Mesendoderm (in vitro differentiated cells): ENCODE measurements at regions not wholly inside any gene's neighbourhood (a gene's known extent, or its start where the extent isn't known, plus 50 kb on each side); places are given as distances from the start of the nearest gene placed in this dataset.

ENCODE experiments used
- DNase-seq: peaks from one replicate; pipeline ENCODE4 v3.0.0; 2013
- H2AK5ac ChIP-seq: 2 replicates; pipeline ENCODE4 v1.6.1; 2013; ENCODE audit warnings: low read length, inconsistent platforms
- H2BK120ac ChIP-seq: 2 replicates; pipeline ENCODE4 v1.6.1; 2013; ENCODE audit warnings: low read depth, mild to moderate bottlenecking, low read length, moderate library complexity, mixed read lengths
- H2BK15ac ChIP-seq: replicated peaks from 2 replicates; pipeline ENCODE4 v1.6.1; 2013; ENCODE audit warnings: low read depth, mild to moderate bottlenecking, moderate library complexity
- H2BK5ac ChIP-seq: 2 replicates; pipeline ENCODE4 v1.6.1; 2013; ENCODE audit warnings: low read length, inconsistent platforms
- H3K18ac ChIP-seq: 2 replicates; pipeline ENCODE4 v1.6.1; 2013; ENCODE audit warnings: mild to moderate bottlenecking, low read length, mixed read lengths
- H3K23ac ChIP-seq: one replicate; pipeline ENCODE4 v1.6.1; 2013; ENCODE audit warnings: low read length
- H3K27ac ChIP-seq: 2 replicates; pipeline ENCODE4 v1.5.1; 2013; ENCODE audit warnings: low read depth, mild to moderate bottlenecking, inconsistent platforms, low read length, moderate library complexity
- H3K27me3 ChIP-seq: 2 replicates; pipeline ENCODE4 v1.6.1; 2013; ENCODE audit warnings: low read length, control low read depth, mild to moderate bottlenecking, inconsistent platforms; ENCODE audit not compliant: insufficient read depth, poor library complexity
- H3K36me3 ChIP-seq: 2 replicates; pipeline ENCODE4 v1.6.1; 2013; ENCODE audit warnings: low read length, inconsistent platforms; ENCODE audit not compliant: control insufficient read depth, insufficient read depth
- H3K4ac ChIP-seq: one replicate; pipeline ENCODE4 v1.6.1; 2013; ENCODE audit warnings: low read depth, mild to moderate bottlenecking, low read length, moderate library complexity
- H3K4me1 ChIP-seq: 2 replicates; pipeline ENCODE4 v1.6.1; 2013; ENCODE audit warnings: low read depth, low read length, inconsistent platforms; ENCODE audit not compliant: control insufficient read depth
- H3K4me2 ChIP-seq: 2 replicates; pipeline ENCODE4 v1.6.1; 2013; ENCODE audit warnings: low read length
- H3K4me3 ChIP-seq: 2 replicates; pipeline ENCODE4 v1.5.1; 2013; ENCODE audit warnings: mild to moderate bottlenecking, low read length
- H3K56ac ChIP-seq: one replicate; pipeline ENCODE4 v1.6.1; 2013; ENCODE audit warnings: low read length
- H3K79me1 ChIP-seq: 2 replicates; pipeline ENCODE4 v1.6.1; 2013; ENCODE audit warnings: low read length, inconsistent platforms
- H3K79me2 ChIP-seq: 2 replicates; pipeline ENCODE4 v1.6.1; 2013; ENCODE audit warnings: mild to moderate bottlenecking, low read length; ENCODE audit not compliant: control insufficient read depth, insufficient read depth
- H3K9ac ChIP-seq: 2 replicates; pipeline ENCODE4 v1.6.1; 2013; ENCODE audit warnings: low read length, inconsistent platforms
- H4K5ac ChIP-seq: one replicate; pipeline ENCODE4 v1.6.1; 2013; ENCODE audit warnings: low read length
- H4K8ac ChIP-seq: one replicate; pipeline ENCODE4 v1.6.1; 2013; ENCODE audit warnings: low read depth, mild to moderate bottlenecking, control low read depth, low read length, moderate library complexity
- WGBS: extraction: QIAGEN DNeasy Blood & Tissue Kit; methylation state at CpG from one replicate; pipeline ENCODE4 v1.1.7; 2013; ENCODE audit warnings: low lambda C conversion rate, missing lambda C conversion rate; ENCODE audit not compliant: insufficient coverage; ENCODE audit errors: extremely low coverage; 5-methylcytosine and 5-hydroxymethylcytosine counted together

DNA sequence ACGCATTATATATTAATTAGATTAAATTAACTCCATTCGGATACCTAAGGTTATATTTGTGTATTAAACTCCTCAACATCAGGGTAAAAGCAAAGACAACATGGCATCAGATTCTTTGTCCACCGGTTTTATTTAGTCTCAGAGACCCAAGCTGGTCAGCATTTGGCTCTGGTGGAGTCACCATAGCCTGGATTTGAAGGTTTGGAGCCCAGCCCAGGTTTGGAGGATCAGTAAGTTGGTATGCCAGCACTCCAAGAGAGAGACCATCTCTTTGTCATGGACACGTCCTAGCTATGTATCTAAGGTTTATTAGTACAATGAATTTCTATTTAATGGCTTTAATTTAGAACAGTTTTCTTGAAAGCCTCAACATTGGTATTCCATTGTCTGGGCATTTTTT is 328.4 kb upstream of the RBFOX1 start:
- no peak overlapping the region for H2AK5ac ChIP-seq
- H3K79me2 ChIP-seq, result no peaks in the 10 kb centered on the region
- H3K79me1 ChIP-seq, result no peaks in the 10 kb centered on the region
- H3K23ac ChIP-seq, result no peak overlapping the region
- H3K4me3 ChIP-seq, result no peak overlapping the region
- no peak overlapping the region for H2BK120ac ChIP-seq
- no peaks in the 10 kb centered on the region for H3K27me3 ChIP-seq
- DNase-seq, result no peak
- H4K8ac ChIP-seq, result no peak overlapping the region
- H3K36me3 ChIP-seq, result no peaks in the 10 kb centered on the region
- H3K4me2 ChIP-seq, result no peak overlapping the region
- no peak overlapping the region for H2BK15ac ChIP-seq
- H3K27ac ChIP-seq, result no peak overlapping the region
- H3K4me1 ChIP-seq, result no peaks in the 10 kb centered on the region
- no peak overlapping the region for H3K18ac ChIP-seq
- H3K4ac ChIP-seq, result no peak overlapping the region
- no peak overlapping the region for H3K56ac ChIP-seq
- WGBS, result no CpG with 5 or more reads among the region's 4 CpGs
- H3K9ac ChIP-seq, result no peak overlapping the region
- H4K5ac ChIP-seq, result no peak overlapping the region
- no peak overlapping the region for H2BK5ac ChIP-seq

DNA sequence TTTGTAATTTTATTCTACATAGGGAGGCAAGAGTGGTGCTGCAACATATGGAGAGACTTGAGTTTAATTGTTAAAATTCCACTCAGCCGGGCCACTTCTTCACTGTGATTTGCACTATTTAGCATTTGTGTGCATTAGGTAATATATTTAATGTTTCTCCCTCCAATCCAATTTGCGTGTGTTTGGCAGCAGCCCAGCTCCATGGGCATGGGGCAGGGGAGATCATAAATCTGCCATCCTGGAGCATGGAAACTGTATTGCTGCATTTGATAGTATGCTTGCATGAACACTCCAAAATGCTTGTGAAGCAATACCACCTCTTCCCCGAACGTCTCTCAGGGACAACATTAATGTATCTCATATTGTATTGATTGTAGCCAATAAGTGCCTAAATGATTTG is 339.1 kb upstream of the RBFOX1 start:
- Histone ChIP-seq H3K4me1 (no peaks in the 10 kb centered on the region), H3K9ac (no peak overlapping the region), H3K56ac (no peak overlapping the region), H3K4me3 (no peak overlapping the region), H3K27me3 (no peaks in the 10 kb centered on the region), H3K23ac (no peak overlapping the region), H3K79me1 (no peaks in the 10 kb centered on the region), H3K79me2 (no peaks in the 10 kb centered on the region), H2BK5ac (no peak overlapping the region), H2AK5ac (no peak overlapping the region), H4K8ac (no peak overlapping the region), H3K18ac (no peak overlapping the region), H4K5ac (no peak overlapping the region), H3K27ac (no peak overlapping the region), H3K4ac (no peak overlapping the region), H2BK15ac (no peak overlapping the region), H2BK120ac (no peak overlapping the region), H3K4me2 (no peak overlapping the region), H3K36me3 (no peaks in the 10 kb centered on the region)
- DNase-seq, result no peak
- WGBS, result no CpG with 5 or more reads among the region's 4 CpGs

DNA sequence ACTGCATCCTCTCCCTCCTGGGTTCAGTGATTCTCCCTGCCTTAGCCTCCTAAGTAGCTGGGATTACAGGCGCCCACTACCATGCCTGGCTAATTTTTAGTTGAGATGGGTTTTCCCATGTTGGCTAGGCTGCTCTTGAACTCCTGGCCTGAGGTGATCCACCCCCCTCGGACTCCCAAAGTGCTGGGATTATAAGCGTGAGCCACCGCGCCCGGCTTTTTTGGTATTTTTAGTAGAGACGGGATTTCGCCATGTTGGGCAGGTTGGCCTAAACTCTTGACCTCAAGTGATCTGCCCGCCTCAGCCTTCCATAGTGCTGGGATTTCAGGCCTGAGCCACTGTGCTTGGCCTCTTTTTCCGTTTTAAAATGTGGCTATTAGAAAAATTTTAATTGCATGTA is 343.8 kb upstream of the RBFOX1 start:
- Histone ChIP-seq H3K79me2 (no peaks in the 10 kb centered on the region), H3K36me3 (no peaks in the 10 kb centered on the region), H3K4me3 (no peak overlapping the region), H3K4me2 (no peak overlapping the region), H3K4me1 (no peaks in the 10 kb centered on the region), H3K56ac (no peak overlapping the region), H2BK5ac (no peak overlapping the region), H3K23ac (no peak overlapping the region), H3K18ac (no peak overlapping the region), H2AK5ac (no peak overlapping the region), H3K79me1 (no peaks in the 10 kb centered on the region), H3K27me3 (no peaks in the 10 kb centered on the region), H2BK120ac (no peak overlapping the region), H2BK15ac (no peak overlapping the region), H3K27ac (no peak overlapping the region), H3K4ac (no peak overlapping the region), H3K9ac (no peak overlapping the region), H4K8ac (no peak overlapping the region), H4K5ac (no peak overlapping the region)
- no CpG with 5 or more reads among the region's 10 CpGs for WGBS
- no peak for DNase-seq

DNA sequence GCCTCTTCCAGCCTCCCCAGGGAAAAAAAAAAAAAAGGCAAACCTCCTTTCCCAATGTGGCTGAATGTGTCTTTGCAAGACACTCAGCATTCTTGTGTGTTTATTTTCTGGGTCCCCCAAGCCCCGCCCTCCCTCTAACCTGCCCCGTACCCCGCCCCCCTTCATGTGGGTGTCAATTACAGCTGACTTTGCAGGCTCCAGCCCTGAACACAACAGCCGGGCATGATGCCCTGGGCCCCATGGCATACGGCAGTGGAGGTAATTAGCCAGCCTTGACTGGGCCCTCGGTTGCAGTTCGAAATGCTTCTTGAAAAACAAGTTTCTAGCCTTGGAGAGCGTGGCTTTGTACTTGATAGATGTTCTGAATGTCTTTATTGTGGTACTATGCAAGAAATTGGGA is 354.7 kb upstream of the RBFOX1 start:
- Histone ChIP-seq H3K4me1 (no peaks in the 10 kb centered on the region), H2AK5ac (no peak overlapping the region), H3K18ac (no peak overlapping the region), H3K23ac (no peak overlapping the region), H3K27ac (no peak overlapping the region), H4K8ac (no peak overlapping the region), H3K4ac (no peak overlapping the region), H3K36me3 (no peaks in the 10 kb centered on the region), H2BK120ac (no peak overlapping the region), H2BK15ac (no peak overlapping the region), H3K79me1 (no peaks in the 10 kb centered on the region), H3K4me3 (no peak overlapping the region), H3K9ac (no peak overlapping the region), H3K56ac (no peak overlapping the region), H2BK5ac (no peak overlapping the region), H4K5ac (no peak overlapping the region), H3K4me2 (no peak overlapping the region), H3K27me3 (no peaks in the 10 kb centered on the region), H3K79me2 (no peaks in the 10 kb centered on the region)
- WGBS, result no CpG with 5 or more reads among the region's 8 CpGs
- DNase-seq, result no peak

DNA sequence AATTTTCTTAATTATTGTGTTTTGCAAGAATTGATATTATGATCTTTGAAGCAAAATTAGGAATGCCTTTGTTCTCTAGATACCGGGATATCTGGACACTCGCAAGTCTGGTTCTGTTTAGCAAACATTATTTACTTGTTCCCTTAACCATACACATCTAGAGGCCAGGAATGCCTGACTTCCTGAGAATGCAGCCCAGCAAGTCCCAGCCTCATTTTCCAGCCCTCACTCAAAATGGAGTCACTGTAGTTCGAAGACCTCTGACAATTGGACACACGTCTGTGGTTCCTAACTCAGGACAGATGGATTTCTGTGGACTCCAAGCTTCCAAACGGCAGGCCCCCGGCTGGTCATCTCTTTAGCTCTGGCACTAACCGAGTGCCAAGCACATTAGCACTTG is 355.4 kb upstream of the RBFOX1 start:
- H3K27me3 ChIP-seq, result no peaks in the 10 kb centered on the region
- no peak overlapping the region for H4K5ac ChIP-seq
- H3K4me1 ChIP-seq, result no peaks in the 10 kb centered on the region
- no peak overlapping the region for H2AK5ac ChIP-seq
- H2BK15ac ChIP-seq, result no peak overlapping the region
- no peak overlapping the region for H3K56ac ChIP-seq
- no peaks in the 10 kb centered on the region for H3K79me1 ChIP-seq
- H3K9ac ChIP-seq, result no peak overlapping the region
- no peaks in the 10 kb centered on the region for H3K36me3 ChIP-seq
- no peak overlapping the region for H3K4me2 ChIP-seq
- H2BK120ac ChIP-seq, result no peak overlapping the region
- no peak overlapping the region for H4K8ac ChIP-seq
- H3K18ac ChIP-seq, result no peak overlapping the region
- no peak overlapping the region for H3K4me3 ChIP-seq
- no CpG with 5 or more reads among the region's 7 CpGs for WGBS
- H3K27ac ChIP-seq, result no peak overlapping the region
- H2BK5ac ChIP-seq, result no peak overlapping the region
- no peak overlapping the region for H3K23ac ChIP-seq
- DNase-seq, result peak; percentile 28
- H3K79me2 ChIP-seq, result no peaks in the 10 kb centered on the region
- no peak overlapping the region for H3K4ac ChIP-seq

DNA sequence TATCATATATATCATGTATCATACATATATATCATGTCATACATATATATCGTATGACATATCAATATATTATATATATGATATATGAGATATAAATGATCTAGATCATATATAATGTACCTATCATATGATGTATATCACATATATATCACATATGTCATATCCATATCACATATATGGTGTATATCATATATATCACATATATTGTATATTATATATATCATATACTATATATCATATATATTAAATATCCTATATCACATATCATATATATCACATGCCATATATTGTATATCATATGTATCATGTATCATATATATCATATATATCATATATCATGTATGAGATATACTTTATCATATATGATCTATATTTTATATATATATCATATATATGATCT is 355.9 kb upstream of the RBFOX1 start:
- Histone ChIP-seq H3K4me2 (no peak overlapping the region), H3K27me3 (no peaks in the 10 kb centered on the region), H3K56ac (no peak overlapping the region), H4K8ac (no peak overlapping the region), H4K5ac (no peak overlapping the region), H3K79me1 (no peaks in the 10 kb centered on the region), H3K27ac (no peak overlapping the region), H2BK5ac (no peak overlapping the region), H3K79me2 (no peaks in the 10 kb centered on the region), H3K9ac (no peak overlapping the region), H3K23ac (no peak overlapping the region), H2BK15ac (no peak overlapping the region), H3K36me3 (no peaks in the 10 kb centered on the region), H3K4me1 (no peaks in the 10 kb centered on the region), H2AK5ac (no peak overlapping the region), H3K4me3 (no peak overlapping the region), H2BK120ac (no peak overlapping the region), H3K4ac (no peak overlapping the region), H3K18ac (no peak overlapping the region)
- WGBS, result no CpG with 5 or more reads among the region's 1 CpG
- DNase-seq, result no peak
